Breast epithelium (tissue), 4 donors: ENCODE measurements at regions not wholly inside any gene's neighbourhood (a gene's known extent, or its start where the extent isn't known, plus 50 kb on each side); places are given as distances from the start of the nearest gene placed in this dataset.

Source experiments
- DNase-seq, 2 donors: peaks; one replicate each; pipeline ENCODE4 v3.0.0-alpha.2; 2019; ENCODE audit warnings: low spot score in 2 of 2
- H3K27ac ChIP-seq, 2 donors: fragments of 200-600 bp; sonication (generic) in 1 of 2; one replicate each; pipeline ENCODE4 v1.5.1; 2016 to 2019; ENCODE audit warnings: mild to moderate bottlenecking in 1 of 2
- H3K27me3 ChIP-seq, 2 donors: fragments of 200-600 bp; sonication (generic) in 1 of 2; one replicate each; pipeline versions ENCODE4 v1.5.1 to v1.6.0; 2017 to 2019; ENCODE audit warnings: control low read depth in 1 of 2, mild to moderate bottlenecking in 1 of 2
- H3K36me3 ChIP-seq: fragments of 200-600 bp; one replicate; pipeline ENCODE4 v1.5.1; 2019
- H3K4me1 ChIP-seq, 2 donors: fragments of 200-600 bp; sonication (generic); one replicate each; pipeline ENCODE4 v1.5.1; 2016 to 2019; ENCODE audit warnings: control low read depth in 1 of 2
- H3K4me3 ChIP-seq, 3 donors: fragments of 200-600 bp; sonication (generic); 1 replicate in 2 of 3; 2 replicates in 1 of 3; pipeline ENCODE4 v1.5.1; 2016 to 2019; ENCODE audit warnings: mild to moderate bottlenecking in 3 of 3, moderate library complexity in 2 of 3
- H3K9me3 ChIP-seq, 2 donors: fragments of 200-600 bp; sonication (generic) in 1 of 2; one replicate each; pipeline ENCODE4 v1.5.1; 2016 to 2019; ENCODE audit warnings: control low read depth in 1 of 2
- POLR2A ChIP-seq: fragments of 450-650 bp; IDR thresholded peaks from one replicate; pipeline ENCODE4 v1.6.1; 2016; ENCODE audit warnings: antibody characterized with exemption, mild to moderate bottlenecking, moderate library complexity
- POLR2AphosphoS5 ChIP-seq, 3 donors: sonication (generic); formaldehyde crosslinking; IDR thresholded peaks; one replicate each; pipeline ENCODE4 v1.6.1; 2017; ENCODE audit warnings: antibody characterized with exemption in 3 of 3
- intact Hi-C: fragments of 100-400 bp; cut with DNase I; formaldehyde crosslinking; loops from one replicate; pipeline ENCODE4 v1.15.1; 2023; ENCODE audit warnings: low total_unique reads
- TF ChIP-seq, protein P1 (sequence below), 3 donors: fragments of 450-650 bp; IDR thresholded peaks; one replicate each; pipeline ENCODE4 v1.5.1; 2016 to 2017; ENCODE audit warnings: antibody characterized with exemption in 3 of 3, mild to moderate bottlenecking in 3 of 3, moderate library complexity in 3 of 3

DNA sequence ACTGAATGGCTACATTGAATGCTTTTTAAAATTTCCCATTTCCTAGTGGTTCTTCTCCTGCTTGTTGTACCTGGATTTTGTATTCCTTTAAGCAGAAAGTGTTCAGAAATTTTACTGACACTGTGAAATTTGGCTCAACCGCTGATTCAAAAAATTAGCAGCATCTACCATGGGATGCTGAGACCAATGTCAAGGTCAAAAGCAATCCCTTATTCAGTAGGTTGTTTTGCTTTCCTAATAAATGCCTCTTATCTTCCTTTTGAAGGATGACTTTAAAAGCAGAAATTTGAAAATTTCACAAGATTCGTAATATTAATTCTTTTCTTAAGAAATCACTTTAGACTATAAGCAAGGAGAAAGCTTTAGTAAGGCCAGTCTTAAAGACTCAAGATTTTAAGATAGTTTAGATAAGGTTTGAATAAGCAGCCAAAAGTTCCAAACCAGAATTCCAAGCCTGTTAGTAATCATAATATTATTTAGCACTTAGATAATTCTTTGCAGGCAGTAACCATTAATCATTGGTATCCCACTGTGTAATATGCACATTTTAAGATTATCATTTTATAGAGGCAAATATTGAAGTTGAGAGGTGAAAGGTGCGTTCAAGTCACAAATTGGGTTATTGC lies 508.8 kb downstream of the ANKRD50 start:
- H3K9me3 ChIP-seq: no peaks in the 10 kb centered on the region
- DNase-seq: no peak
- no peaks in the 10 kb centered on the region for H3K4me1 ChIP-seq
- intact Hi-C loops: no loop called here
- H3K27me3 ChIP-seq: no peaks in the 10 kb centered on the region
- H3K27ac ChIP-seq: no peak overlapping the region
- H3K36me3 ChIP-seq: no peaks in the 10 kb centered on the region
- H3K4me3 ChIP-seq: no peak overlapping the region
- TF ChIP-seq POLR2AphosphoS5 (IDR thresholded peaks at IDR 0.05) (no peak), POLR2A (no peak)
- TF ChIP-seq, protein P1, sequence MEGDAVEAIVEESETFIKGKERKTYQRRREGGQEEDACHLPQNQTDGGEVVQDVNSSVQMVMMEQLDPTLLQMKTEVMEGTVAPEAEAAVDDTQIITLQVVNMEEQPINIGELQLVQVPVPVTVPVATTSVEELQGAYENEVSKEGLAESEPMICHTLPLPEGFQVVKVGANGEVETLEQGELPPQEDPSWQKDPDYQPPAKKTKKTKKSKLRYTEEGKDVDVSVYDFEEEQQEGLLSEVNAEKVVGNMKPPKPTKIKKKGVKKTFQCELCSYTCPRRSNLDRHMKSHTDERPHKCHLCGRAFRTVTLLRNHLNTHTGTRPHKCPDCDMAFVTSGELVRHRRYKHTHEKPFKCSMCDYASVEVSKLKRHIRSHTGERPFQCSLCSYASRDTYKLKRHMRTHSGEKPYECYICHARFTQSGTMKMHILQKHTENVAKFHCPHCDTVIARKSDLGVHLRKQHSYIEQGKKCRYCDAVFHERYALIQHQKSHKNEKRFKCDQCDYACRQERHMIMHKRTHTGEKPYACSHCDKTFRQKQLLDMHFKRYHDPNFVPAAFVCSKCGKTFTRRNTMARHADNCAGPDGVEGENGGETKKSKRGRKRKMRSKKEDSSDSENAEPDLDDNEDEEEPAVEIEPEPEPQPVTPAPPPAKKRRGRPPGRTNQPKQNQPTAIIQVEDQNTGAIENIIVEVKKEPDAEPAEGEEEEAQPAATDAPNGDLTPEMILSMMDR (IDR thresholded peaks at IDR 0.05): no peak

GRCh38 chr4:124206779-124207605 lies 505.5 kb downstream of the ANKRD50 start:
- DNase-seq: peak; percentile 18 to 51
- intact Hi-C loops: no loop called here
- no peaks in the 10 kb centered on the region for H3K4me1 ChIP-seq
- H3K4me3 ChIP-seq: no peak overlapping the region
- H3K27ac ChIP-seq: no peak overlapping the region
- H3K9me3 ChIP-seq: no peaks in the 10 kb centered on the region
- TF ChIP-seq POLR2AphosphoS5 (IDR thresholded peaks at IDR 0.05) (no peak), POLR2A (no peak)
- TF ChIP-seq, protein P1 (IDR thresholded peaks at IDR 0.05): no peak
- no peaks in the 10 kb centered on the region for H3K36me3 ChIP-seq
- no peaks in the 10 kb centered on the region for H3K27me3 ChIP-seq

GRCh38 chr4:124209211-124209610 lies 503.3 kb downstream of the ANKRD50 start:
- no peak for DNase-seq
- H3K4me1 ChIP-seq: no peaks in the 10 kb centered on the region
- H3K27ac ChIP-seq: no peak overlapping the region
- intact Hi-C loops: no loop called here
- H3K27me3 ChIP-seq: no peaks in the 10 kb centered on the region
- no peaks in the 10 kb centered on the region for H3K36me3 ChIP-seq
- no peak overlapping the region for H3K4me3 ChIP-seq
- no peaks in the 10 kb centered on the region for H3K9me3 ChIP-seq
- TF ChIP-seq, protein P1 (IDR thresholded peaks at IDR 0.05): no peak
- TF ChIP-seq POLR2AphosphoS5 (IDR thresholded peaks at IDR 0.05) (no peak), POLR2A (no peak)

GRCh38 chr4:124209626-124210025 lies 502.9 kb downstream of the ANKRD50 start:
- intact Hi-C loops: no loop called here
- TF ChIP-seq, protein P1 (IDR thresholded peaks at IDR 0.05): no peak
- TF ChIP-seq POLR2A: no peak
- TF ChIP-seq POLR2AphosphoS5 (IDR thresholded peaks at IDR 0.05): no peak
- H3K27ac ChIP-seq: no peak overlapping the region

DNA sequence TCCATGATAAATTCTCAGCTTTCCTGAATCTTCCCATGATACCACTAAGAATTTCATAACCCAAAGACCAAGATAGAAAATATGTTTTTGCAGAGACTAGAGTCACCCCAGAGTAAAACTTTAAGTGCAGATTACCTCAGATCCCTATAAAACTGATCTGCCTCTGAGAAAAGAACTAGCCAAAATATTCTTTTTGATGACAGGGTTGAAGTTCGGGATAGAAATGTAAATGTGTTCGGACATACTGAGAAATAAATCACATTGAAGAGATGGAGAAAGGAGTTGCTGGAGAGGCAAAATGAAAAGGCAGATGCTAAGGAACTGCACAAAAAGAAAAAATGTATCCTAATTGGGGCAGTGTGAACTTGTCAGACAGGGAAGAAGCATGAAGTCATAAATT lies 501.8 kb downstream of the ANKRD50 start:
- no peak overlapping the region for H3K27ac ChIP-seq
- TF ChIP-seq, protein P1 (IDR thresholded peaks at IDR 0.05): no peak
- TF ChIP-seq POLR2A (no peak), POLR2AphosphoS5 (IDR thresholded peaks at IDR 0.05) (no peak)
- intact Hi-C loops: no loop called here

More at GRCh38 chr4:124209626-124210025, 502.9 kb downstream of the ANKRD50 start:
- Histone ChIP-seq H3K9me3 (no peaks in the 10 kb centered on the region), H3K36me3 (no peaks in the 10 kb centered on the region), H3K4me1 (no peaks in the 10 kb centered on the region), H3K27me3 (no peaks in the 10 kb centered on the region), H3K4me3 (no peak overlapping the region)
- DNase-seq: no peak

More for the DNA sequence above, 501.8 kb downstream of the ANKRD50 start:
- H3K4me3 ChIP-seq: no peak overlapping the region
- DNase-seq: no peak
- H3K27me3 ChIP-seq: no peaks in the 10 kb centered on the region
- no peaks in the 10 kb centered on the region for H3K4me1 ChIP-seq
- no peaks in the 10 kb centered on the region for H3K9me3 ChIP-seq
- no peaks in the 10 kb centered on the region for H3K36me3 ChIP-seq
